Adrenal gland (tissue), 9 donors: ENCODE measurements at regions not wholly inside any gene's neighbourhood (a gene's known extent, or its start where the extent isn't known, plus 50 kb on each side); places are given as distances from the start of the nearest gene placed in this dataset.
"Not testable (repeated sequence)": the region's sequence is repeated elsewhere in the genome, so short reads cannot be mapped to it uniquely, and the experiment has no call there.

Experiments used
- DNase-seq, 7 donors: peaks; one replicate each; pipeline ENCODE4 v3.0.0-alpha.2; 2019 to 2020
- H3K27ac ChIP-seq, 5 donors: fragments of 200-600 bp; sonication (generic) in 4 of 5; 1 replicate in 3 of 5; 2 replicates in 2 of 5; pipeline versions ENCODE4 v1.5.1 to v1.8.0; 2016 to 2020; ENCODE audit warnings: mild to moderate bottlenecking in 1 of 5
- H3K27me3 ChIP-seq: fragments of 200-600 bp; 2 replicates; pipeline ENCODE4 v1.8.0; 2021
- H3K36me3 ChIP-seq, 2 donors: fragments of 200-600 bp; replicated peaks in 1 of 2; 1 replicate in 1 of 2; 2 replicates in 1 of 2; pipeline versions ENCODE4 v1.5.1 to v1.8.0; 2018 to 2022
- H3K4me1 ChIP-seq, 2 donors: fragments of 200-600 bp; replicated peaks in 1 of 2; 1 replicate in 1 of 2; 2 replicates in 1 of 2; pipeline versions ENCODE4 v1.5.1 to v1.8.0; 2018 to 2021
- H3K4me3 ChIP-seq, 4 donors: fragments of 200-600 bp; sonication (generic) in 3 of 4; one replicate each; pipeline ENCODE4 v1.5.1; 2016 to 2018
- H3K9me3 ChIP-seq, 3 donors: fragments of 200-600 bp; sonication (generic) in 1 of 3; replicated peaks in 1 of 3; 1 replicate in 2 of 3; 2 replicates in 1 of 3; pipeline versions ENCODE4 v1.5.1 to v1.8.0; 2016 to 2021
- POLR2A ChIP-seq, 2 donors: fragments of 450-650 bp; IDR thresholded peaks; one replicate each; pipeline ENCODE4 v1.6.1; 2017; ENCODE audit warnings: antibody characterized with exemption in 2 of 2, mild to moderate bottlenecking in 2 of 2, moderate library complexity in 1 of 2
- WGBS, 4 donors: extraction: QIAGEN DNeasy Blood & Tissue Kit in 2 of 4; methylation state at CpG; one replicate each; pipeline versions ENCODE4 v1.1.5 to v1.1.7; 2013 to 2017; 5-methylcytosine and 5-hydroxymethylcytosine counted together
- intact Hi-C, 2 donors: fragments of 100-400 bp; cut with DNase I; formaldehyde crosslinking; loops; one replicate each; pipeline versions ENCODE4 v1.14.1 to v1.15.0; 2022 to 2023
- TF ChIP-seq, protein P1 (sequence below), 6 experiments: fragments of 450-650 bp in 4 of 6; fragments of 200-600 bp in 2 of 6; sonication (generic) in 1 of 6; IDR thresholded peaks; 1 replicate in 5 of 6; 2 replicates in 1 of 6; pipeline versions ENCODE4 v1.5.1 to v1.8.0; 2016 to 2021; ENCODE audit warnings: antibody characterized with exemption in 6 of 6, mild to moderate bottlenecking in 2 of 6, moderate library complexity in 1 of 6
- donor health status: healthy with polysubstance abuse.
- donor health status: Bipolar disorder and iron deficiency.
- donor health status: DM: yes; HTN: yes; CAD: no.
- donor health status: DM: no; HTN: no; CAD: no.
- donor health status: DM: no; HTN: no; CAD: no.

DNA sequence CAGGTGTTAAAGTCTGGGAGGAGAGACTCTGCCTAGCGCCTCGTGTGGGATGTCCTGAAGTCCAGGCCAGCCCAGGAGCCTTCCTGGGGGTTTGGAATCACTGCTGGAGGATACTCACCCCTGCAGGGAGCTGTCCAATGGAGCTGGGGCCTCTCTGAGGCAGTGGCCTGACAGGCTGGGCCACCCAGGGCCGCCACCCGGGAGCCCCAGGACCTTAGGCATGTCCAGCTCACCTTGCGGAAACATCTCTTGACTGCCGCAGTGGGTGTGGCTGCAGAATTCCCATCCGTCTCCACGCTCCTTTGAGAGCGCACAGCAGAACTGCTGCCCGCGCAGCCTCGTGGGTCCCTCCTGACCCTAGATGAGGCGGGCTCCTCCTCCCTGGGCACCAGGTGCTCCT lies 214.0 kb upstream of the SGCG start:
- H3K9me3 ChIP-seq, H3K27me3 ChIP-seq, H3K4me1 ChIP-seq, intact Hi-C loops, H3K27ac ChIP-seq, H3K4me3 ChIP-seq, DNase-seq, H3K36me3 ChIP-seq: not testable (repeated sequence)
- WGBS, 4 donors = 86 to 94% (median 93%) methylated on average over 7 to 13 of the region's 13 CpGs

DNA sequence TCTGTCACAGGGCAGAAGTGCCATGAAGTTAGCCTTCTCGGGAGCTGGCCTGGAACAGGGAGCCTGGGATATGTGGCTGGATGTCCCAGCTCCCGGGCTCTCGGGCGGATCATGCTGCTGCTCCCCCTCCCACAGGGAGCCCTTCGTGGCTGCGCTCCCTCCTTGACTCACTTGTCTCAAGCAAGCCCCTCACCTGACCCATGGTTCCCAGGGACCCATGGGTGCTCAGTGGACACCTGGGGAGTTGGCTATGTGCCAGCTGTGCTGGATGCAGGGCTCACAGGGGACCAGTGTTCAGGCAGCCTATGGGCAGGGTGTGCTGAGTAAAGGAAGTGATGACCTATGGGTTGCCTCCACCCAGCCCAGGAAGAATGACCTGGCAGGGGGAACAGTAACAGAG lies 213.1 kb upstream of the SGCG start:
- 82 to 85% (median 83%) methylated on average over 6 of the region's 6 CpGs; no CpG with 5 or more reads in 1 of the 4 donors for WGBS, 4 donors
- Histone ChIP-seq H3K9me3 (no peaks in the 10 kb centered on the region), H3K4me3 (no peak overlapping the region), H3K27ac (no peak overlapping the region), H3K27me3 (no peaks in the 10 kb centered on the region), H3K4me1 (no peaks in the 10 kb centered on the region), H3K36me3 (no peaks in the 10 kb centered on the region)
- no peak for DNase-seq
- TF ChIP-seq, protein P1, sequence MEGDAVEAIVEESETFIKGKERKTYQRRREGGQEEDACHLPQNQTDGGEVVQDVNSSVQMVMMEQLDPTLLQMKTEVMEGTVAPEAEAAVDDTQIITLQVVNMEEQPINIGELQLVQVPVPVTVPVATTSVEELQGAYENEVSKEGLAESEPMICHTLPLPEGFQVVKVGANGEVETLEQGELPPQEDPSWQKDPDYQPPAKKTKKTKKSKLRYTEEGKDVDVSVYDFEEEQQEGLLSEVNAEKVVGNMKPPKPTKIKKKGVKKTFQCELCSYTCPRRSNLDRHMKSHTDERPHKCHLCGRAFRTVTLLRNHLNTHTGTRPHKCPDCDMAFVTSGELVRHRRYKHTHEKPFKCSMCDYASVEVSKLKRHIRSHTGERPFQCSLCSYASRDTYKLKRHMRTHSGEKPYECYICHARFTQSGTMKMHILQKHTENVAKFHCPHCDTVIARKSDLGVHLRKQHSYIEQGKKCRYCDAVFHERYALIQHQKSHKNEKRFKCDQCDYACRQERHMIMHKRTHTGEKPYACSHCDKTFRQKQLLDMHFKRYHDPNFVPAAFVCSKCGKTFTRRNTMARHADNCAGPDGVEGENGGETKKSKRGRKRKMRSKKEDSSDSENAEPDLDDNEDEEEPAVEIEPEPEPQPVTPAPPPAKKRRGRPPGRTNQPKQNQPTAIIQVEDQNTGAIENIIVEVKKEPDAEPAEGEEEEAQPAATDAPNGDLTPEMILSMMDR (IDR thresholded peaks at IDR 0.05) = no peak
- no peak for TF ChIP-seq POLR2A (IDR thresholded peaks at IDR 0.05)
- intact Hi-C loops = no loop called here

DNA sequence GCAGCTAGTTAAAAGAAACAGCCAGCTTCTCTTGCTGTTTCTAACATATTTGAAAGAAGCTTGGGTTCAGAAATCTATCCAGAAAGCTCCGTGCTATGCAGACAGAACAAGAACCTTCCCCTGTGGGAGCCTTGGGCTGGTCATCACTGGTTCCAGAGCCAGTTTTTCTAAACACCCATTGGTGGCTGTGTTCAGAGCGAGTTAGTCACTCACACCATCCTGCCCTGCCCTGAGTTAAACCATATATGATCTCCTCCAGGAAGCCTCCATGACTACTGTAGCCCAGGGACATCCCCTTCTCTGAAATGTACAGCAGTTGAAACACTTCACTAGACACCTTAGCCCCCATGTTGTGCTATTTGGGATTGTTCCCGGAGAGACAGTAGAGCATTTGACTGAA lies 200.8 kb upstream of the SGCG start:
- WGBS, 4 donors = 80 to 85% (median 83%) methylated on average over 3 of the region's 3 CpGs
- Histone ChIP-seq H3K27ac (no peak overlapping the region), H3K9me3 (no peaks in the 10 kb centered on the region), H3K4me3 (no peak overlapping the region), H3K4me1 (no peaks in the 10 kb centered on the region), H3K27me3 (no peaks in the 10 kb centered on the region), H3K36me3 (no peaks in the 10 kb centered on the region)
- no peak for TF ChIP-seq POLR2A (IDR thresholded peaks at IDR 0.05)
- TF ChIP-seq, protein P1 (IDR thresholded peaks at IDR 0.05) = no peak
- DNase-seq = no peak
- intact Hi-C loops = no loop called here

DNA sequence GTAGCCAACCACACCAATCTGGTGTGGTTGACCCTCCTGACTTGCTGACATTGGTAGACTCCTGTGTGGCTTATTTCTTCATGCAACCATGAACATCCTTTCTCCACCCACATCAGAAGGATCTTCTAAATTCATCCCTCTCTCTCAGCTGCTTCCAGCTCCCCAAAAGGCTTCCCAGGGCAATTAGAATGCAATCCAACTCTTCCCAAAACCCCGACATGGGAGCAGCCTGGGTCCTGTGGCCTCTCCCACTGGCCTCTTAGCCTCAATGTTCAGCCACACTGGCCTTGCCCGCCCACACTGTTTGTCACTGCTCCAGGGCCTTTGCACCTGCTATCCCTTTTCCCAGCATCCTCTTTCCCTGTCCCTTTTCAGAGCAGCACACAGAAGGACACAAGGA lies 199.8 kb upstream of the SGCG start:
- intact Hi-C loops = no loop called here
- DNase-seq = no peak
- TF ChIP-seq, protein P1 (IDR thresholded peaks at IDR 0.05) = no peak
- no peak for TF ChIP-seq POLR2A (IDR thresholded peaks at IDR 0.05)
- Histone ChIP-seq H3K27ac (no peak overlapping the region), H3K4me3 (no peak overlapping the region), H3K36me3 (no peaks in the 10 kb centered on the region), H3K9me3 (no peaks in the 10 kb centered on the region), H3K27me3 (no peaks in the 10 kb centered on the region), H3K4me1 (no peaks in the 10 kb centered on the region)
- 75 to 90% (median 78%) methylated on average over 2 of the region's 2 CpGs for WGBS, 4 donors

DNA sequence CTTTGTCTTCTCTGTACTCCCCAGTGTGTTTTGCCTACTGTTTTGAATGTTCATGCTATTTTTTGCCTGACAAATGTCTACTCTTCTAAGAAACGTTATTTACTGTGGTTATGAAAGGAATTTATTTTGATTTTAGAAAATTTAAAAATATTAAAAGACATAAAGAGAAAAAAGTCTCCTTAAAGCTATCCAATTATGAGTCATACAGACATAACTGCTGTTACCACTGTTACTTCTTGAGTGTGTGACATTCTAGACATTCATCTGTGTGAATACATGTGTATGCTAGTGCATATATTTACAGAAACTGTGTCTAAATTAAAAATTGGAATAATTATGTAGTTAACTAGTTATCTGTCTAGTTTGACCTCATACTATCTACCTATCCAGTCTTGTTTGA lies 187.6 kb upstream of the SGCG start:
- intact Hi-C loops = no loop called here
- Histone ChIP-seq H3K9me3 (no peaks in the 10 kb centered on the region), H3K27ac (no peak overlapping the region), H3K4me3 (no peak overlapping the region), H3K36me3 (no peaks in the 10 kb centered on the region), H3K27me3 (no peaks in the 10 kb centered on the region), H3K4me1 (no peaks in the 10 kb centered on the region)
- no peak for DNase-seq
- TF ChIP-seq, protein P1 (IDR thresholded peaks at IDR 0.05) = no peak
- no peak for TF ChIP-seq POLR2A (IDR thresholded peaks at IDR 0.05)
- 24 to 35% (median 29%) methylated on average over 1 of the region's 1 CpG for WGBS, 4 donors
